ENCODE measurements at regions not wholly inside any gene's neighbourhood (a gene's known extent, or its start where the extent isn't known, plus 50 kb on each side); places are given as distances from the start of the nearest gene placed in this dataset.

DNA sequence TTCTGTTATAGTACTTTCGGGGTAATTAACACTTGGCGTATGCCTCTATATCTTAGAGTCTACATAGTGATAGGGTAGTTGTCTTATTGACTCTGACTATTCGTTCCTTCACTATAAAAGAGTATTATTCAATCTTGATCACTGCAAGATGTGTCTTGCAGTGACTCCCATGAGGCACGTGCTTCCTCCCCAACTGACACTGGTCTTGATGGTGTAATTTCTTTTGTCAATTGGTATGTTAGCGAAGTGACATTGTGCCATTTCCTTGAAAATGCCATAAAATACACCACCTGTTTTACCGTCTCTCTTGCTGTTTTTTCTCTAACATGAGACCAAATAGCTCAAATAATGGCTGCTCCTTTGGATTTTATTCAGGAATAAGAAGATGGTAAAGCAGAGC lies 1314.1 kb upstream of the CDH6 start:
- DNase-seq (ENCODE audit: low read depth, low spot score), result no peak

DNA sequence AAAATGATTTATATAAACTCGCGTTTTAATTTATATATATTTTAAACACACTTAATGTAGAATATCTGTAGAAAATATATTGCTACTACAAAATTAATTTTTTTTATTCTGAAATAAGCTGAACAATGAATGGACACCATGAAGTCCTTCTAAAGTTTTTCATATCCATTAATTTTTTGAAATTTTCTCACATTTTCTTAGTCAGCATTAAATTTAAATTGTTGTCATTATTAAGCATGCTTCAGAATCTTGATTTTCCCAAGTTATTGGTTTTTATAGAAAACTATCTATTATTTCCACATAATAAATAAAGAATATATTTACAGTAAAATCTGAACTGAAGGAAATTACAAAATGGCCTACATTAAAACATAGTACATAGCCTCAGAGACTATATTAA lies 1314.9 kb upstream of the CDH6 start:
- no peak for DNase-seq (ENCODE audit: low read depth, low spot score)

DNA sequence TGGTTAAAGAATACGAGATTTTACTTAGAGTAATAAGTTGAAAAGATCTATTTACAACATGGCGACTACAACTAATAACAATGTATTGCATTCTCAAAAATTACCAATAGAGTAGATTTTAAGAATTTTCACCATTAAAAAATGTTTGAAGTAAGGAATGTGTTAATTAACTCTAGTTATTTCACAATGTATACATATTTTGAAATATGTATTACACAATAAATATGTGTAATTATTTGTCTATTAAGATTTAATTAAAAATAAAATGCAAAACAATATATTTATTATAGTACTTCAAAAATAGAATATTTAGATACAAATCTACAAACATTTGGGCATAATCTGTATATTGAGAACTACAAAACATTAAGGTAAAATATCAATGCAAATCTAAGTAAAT lies 1326.3 kb upstream of the CDH6 start:
- DNase-seq (ENCODE audit: low read depth, low spot score), result no peak

DNA sequence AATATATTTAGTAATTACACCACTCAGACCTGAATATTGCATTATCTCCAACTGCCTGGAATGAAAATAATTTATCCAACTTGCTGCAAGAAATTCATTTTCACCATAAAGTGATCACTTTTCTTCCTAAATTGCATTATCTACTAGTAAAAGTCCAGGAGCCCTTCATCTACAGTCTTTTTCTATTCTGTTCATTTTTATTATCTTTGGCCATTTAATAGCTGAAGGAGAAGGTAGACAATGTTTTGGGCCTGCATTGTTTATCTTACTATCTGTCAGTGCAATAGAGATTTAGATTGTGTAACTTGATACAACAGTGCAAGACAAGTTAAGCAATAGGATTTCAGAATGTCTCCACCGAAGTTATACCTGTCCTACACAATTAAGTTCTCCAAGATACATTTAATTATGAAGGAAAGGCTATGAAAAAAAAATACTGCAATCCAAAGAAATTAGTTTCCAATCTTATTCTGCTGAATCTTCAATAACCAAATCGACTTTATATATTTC lies 1339.7 kb upstream of the CDH6 start:
- DNase-seq (ENCODE audit: low read depth, low spot score), result no peak

DNA sequence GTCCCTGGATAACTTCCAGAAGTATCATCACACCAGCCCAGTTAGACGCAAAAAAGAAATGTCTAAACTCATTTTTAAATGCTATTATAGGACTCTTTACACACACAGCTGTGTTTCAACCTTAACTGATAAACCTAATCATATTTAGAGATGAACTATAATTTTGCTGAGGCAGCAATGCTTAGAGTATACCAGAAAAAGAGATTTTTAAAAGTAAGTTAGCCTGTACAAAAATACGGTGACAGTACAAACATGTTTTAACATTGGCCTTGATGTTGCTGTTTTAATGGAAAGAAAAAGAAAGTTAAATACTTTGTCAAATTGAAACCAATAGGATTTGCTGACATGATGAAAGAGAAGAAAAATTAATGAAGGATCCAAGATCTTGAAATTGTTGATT lies 1341.2 kb upstream of the CDH6 start:
- DNase-seq (ENCODE audit: low read depth, low spot score), result no peak

DNA sequence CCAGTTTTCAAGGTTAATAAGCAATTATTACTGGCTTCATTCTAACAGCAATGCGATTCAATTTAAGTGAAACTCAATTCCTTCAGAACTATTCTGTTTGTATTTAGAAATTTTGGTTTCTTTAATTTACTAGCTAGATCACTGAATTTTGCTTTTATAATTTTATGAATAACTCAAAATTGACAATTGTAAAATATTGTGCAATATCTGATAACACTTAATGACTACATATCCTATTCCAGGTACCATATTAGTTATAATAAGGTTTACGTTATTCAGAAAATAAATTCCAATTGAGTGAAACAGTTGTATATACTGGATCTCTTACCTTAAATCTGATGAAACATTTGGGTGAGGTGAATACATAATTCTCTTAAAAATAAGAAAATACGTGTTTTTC lies 1348.3 kb upstream of the CDH6 start:
- DNase-seq (ENCODE audit: low read depth, low spot score), result no peak

DNA sequence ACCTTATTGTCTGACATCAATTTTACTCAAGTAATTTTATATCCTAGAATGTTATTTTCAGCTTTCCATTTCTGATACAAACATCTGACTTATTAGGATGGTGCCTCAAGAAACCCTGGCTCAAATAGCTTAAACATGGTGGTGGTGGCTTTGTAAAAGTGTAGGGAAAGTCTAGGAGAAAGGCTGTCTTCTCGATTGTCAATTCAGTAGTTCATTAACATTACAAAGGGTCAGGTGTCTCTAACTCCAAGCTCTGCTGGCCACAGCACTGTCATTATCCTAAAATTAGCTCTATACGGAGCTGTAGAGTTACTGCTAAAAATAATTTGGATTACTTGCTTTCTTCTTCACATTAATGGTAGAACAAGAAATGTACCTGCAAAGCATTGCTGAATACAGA lies 1360.1 kb upstream of the CDH6 start:
- no peak for DNase-seq (ENCODE audit: low read depth, low spot score)

DNA sequence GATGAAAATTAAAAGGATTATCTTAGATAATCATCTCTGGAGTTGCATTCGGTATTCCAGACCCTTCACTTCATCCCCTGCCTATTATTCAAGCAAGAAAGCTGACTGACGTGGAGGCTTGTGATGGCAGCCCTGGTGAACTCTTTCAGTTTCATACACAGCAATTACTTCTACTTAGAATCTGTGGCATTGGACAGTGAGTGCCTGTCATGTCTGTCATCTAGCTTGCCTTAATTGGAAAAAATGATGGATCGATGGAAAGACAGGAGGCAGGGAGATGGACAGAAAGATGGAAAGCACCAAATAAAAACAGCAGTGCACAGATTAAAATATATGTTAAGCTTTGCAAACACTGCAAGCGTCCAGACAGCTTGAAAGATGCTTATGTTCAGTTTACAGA lies 1371.0 kb upstream of the CDH6 start:
- DNase-seq (ENCODE audit: low read depth, low spot score), result no peak

DNA sequence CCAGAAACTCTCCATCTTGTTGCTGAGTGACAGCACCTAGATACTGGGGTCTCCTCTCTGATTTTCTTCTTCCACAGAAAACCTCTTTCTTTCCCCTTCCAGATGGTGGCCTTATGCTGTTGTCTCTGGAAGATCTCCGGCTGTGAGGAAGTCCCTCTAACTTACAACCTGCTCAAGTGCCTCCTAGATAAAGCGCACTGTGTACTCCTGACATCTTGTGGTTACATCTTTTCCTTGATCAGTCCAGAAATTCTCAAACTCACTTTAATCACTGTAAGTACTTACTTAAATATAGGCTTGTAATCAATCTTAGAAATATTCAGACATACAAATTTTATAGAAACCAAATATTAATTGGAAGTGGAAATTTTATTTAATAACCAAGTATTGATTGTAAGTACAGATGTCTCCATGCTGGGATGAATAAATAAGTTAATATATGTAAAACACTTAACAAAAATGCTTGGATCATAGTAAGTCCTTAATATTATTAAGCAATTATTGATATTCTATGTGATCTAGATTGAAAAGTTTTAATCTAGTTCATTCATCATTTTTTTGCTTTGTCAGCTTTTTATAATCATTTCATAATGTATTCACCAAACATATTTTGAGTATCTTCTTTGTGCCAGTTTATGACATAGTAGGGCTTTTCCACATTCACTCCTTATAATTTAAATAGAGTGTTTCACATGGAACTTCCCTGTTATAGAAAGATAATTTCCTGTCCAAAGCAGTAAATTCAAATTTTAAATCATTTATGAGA lies 1381.4 kb upstream of the CDH6 start:
- DNase-seq (ENCODE audit: low read depth, low spot score), result no peak

DNA sequence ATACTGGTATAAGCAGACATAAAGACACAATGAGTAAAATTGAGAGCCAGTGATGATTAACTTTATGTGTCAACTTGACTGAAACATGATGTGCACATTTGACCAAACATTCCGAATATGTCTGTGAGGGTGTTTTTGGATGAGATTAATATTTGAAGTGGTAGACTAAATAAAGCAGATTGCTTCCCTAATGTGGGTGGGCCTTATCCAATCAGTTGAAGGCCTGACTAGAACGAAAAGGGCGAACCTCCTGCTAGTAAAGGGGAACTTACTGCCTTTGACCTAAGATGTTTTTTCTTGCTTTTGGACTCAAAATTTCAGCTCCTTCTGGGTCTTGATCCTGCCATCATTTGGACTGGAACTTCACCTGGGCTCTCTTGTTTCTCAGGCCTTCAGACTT lies 1387.7 kb upstream of the CDH6 start:
- no peak for DNase-seq (ENCODE audit: low read depth, low spot score)

DNA sequence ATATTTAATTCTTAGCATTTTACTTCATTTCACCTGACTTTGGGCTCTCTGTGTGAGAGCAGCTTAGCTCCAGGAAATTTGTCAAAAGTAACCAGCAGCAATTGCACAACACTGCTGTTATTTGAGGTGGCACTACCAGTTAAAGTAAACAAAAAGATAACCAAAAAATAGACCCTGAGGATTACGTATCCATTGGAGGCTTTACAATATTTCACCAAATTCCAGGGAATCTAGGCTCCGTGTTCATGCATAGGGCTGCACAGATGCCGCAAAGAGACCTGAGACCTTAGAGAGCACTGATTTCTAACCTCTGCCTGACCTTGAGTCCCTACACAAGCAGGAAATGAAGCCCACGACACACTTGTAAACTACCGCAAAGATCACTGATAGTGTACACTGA lies 1392.7 kb upstream of the CDH6 start:
- no peak for DNase-seq (ENCODE audit: low read depth, low spot score)

DNA sequence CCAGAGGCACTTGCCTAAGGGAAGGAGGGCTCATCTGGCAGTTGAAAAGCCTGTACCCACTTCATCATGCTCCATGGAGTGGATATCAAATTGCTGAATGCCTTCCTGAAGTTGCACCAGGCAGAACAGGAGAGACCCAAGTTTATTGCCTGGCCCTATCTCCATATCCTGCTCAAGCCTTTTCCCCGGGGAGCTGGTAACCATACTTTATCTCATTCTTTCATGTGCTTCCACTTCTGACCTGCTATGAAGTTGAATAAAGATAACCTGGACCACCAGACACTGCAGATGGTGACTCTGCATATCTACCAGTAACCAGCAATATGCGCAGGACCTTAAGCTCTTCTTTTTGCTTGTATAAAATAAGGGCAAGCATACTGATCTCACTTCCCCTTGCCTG lies 1397.5 kb upstream of the CDH6 start:
- no peak for DNase-seq (ENCODE audit: low read depth, low spot score)

DNA sequence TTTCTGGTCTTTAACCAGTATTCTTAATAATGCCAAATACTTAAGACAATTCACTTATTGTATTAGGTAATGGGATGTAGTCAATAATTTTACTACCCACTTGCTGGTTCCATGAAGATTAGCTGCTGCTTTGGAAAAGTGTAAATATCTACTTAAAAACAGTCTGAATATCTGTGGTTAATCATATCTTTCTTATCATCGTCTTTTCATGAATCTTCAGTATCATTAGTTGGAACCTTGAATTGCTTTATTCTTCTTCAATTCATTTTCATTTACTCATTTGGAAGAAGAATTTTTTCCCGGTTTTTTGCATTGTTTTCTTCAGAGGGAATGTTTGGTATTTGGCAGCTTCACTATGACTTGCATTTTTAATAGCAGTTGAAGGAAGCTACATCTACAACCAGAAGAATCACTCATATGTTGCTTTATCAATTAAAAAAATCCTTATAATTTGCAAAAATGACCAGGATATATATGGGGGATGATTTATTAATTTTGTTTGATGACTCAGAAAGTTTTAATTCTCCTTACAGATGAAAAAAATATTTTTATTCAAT lies 1398.3 kb upstream of the CDH6 start:
- DNase-seq (ENCODE audit: low read depth, low spot score), result no peak

DNA sequence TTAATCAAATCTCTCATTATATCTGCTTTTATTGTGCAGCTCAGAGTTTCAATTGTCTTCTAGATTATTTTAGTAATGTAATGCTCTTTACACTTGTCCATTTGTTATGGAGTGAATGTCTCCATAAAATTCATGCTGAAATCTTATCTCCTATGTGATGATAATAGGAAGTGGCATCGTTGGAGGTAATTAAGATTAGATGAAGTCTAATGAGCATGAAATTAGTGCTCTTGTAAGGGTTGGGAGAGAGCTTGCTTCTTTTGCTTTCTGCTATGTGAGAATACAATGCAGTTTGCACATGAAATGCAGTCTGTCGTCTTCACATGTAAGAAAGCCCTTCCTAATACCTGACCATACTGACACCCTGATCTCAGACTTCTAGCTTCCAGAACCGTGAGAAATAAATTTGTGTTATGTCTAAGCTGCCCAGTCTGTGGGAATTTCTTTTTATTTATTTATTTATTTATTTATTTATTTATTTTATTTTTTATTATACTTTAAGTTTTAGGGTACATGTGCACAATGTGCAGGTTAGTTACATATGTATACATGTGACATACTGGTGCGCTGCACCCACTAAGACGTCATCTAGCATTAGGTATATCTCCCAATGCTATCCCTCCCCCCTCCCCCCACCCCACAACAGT lies 1399.2 kb upstream of the CDH6 start:
- no peak for DNase-seq (ENCODE audit: low read depth, low spot score)

DNA sequence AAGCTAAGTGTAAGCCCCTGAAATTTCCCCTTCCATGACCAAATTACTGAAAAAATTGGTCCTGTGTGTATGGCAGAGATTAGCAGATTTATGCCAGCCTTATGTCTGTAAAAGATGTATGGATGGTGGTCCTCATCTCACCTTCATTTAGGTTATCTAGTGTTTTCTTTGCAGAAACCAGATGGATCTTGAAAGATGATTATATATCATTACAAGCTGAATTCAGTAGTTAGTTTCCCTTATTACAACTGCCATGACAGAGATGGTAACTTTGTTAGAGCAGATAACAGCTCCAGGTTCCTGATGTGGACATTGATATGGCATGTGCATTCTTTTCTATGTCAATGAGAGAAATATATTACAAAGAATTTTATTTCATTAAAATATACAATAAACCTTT lies 1403.2 kb upstream of the CDH6 start:
- DNase-seq (ENCODE audit: low read depth, low spot score), result no peak

DNA sequence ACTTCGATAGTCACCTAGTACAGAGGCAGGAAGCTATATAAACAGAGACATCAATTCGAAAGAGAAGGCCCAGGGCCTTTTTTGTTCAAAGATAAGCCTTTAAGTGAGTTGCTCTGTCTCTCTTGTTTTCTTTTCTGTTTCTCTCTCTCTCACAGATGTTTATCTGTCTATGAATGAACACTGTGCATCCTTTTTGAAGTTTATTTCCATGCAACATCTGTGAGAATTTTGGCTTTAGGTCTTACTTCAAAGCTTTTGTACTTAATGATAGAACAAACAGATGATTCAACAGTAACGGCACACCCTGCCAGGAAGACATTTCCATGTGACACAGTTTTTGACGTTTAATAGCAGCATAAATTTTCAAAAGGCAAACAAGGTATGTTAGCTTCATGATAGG lies 1413.1 kb upstream of the CDH6 start:
- no peak for DNase-seq (ENCODE audit: low read depth, low spot score)

DNA sequence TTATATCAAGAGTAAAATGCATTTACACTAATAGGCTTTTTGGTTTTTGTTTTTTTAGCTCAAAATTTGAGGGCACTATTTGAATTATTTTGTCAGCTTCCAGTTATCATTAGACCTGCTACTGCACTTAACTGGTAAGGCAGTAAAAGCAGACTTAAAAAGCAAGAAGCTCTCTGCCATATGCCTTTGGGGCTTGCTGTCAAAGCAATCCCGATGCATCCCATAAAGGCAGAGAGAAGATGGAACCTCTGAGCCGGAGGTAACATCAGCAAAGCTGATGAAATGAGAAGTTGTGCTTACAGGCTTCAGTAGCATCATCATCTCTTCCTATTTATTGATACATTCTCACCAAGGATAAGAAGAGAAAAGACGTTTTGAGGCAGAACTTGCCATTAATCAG lies 1414.3 kb upstream of the CDH6 start:
- no peak for DNase-seq (ENCODE audit: low read depth, low spot score)

DNA sequence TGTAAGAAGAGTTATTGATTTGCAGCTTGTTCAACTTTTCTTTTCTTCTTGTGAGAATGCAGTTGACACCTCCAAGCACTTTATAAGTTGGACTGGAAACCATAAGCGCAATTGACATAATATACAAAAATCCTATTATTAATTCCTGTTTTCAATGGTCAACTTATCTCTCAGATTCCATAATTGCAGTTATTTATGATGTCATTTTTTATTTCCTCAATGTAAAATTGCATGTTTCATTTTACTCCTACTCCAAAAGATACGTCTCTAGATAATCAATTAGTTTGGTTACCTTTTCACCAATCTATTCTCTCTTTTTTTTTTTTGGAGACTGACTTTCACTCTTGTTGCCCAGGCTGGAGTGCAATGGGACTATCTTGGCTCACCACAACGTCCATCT lies 1416.1 kb upstream of the CDH6 start:
- no peak for DNase-seq (ENCODE audit: low read depth, low spot score)

DNA sequence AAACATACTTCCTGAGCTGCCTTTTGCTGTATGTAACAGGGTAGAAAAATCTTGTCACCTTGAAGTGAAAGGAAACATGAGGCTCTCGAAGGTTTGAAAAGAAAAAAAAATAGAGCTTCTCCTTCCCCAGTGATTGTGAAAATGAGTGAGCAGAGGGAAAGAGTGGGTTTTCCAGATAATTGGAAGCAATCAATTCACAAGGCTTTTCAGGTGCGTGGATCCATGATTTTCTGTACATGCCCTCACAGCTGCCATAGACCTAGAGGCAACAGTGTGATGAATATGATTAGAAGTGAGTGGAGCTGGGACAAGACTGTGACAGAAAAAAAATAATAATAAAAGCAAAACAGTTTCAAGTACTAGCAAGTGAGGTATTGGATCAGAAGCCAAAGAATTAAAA lies 1422.5 kb upstream of the CDH6 start:
- no peak for DNase-seq (ENCODE audit: low read depth, low spot score)

DNA sequence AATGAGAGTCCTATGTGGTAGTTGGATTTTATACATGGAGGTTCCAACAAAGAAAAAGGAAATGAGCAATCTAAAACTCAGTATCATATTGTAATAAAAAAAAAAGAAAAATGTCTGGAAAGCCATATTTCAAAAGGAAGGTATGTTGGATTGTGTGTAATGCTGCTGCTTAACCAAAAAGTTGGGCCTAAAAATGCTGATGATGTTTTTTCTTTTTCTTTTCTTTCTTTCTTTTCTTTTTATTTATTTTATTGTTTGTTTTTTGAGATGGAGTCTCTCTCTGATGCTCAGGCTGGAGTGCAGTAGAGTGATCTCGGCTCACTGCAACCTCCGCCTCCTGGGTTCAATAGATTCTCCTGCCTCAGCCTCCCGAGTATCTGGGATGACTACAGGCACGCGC lies 1424.0 kb upstream of the CDH6 start:
- no peak for DNase-seq (ENCODE audit: low read depth, low spot score)

DNA sequence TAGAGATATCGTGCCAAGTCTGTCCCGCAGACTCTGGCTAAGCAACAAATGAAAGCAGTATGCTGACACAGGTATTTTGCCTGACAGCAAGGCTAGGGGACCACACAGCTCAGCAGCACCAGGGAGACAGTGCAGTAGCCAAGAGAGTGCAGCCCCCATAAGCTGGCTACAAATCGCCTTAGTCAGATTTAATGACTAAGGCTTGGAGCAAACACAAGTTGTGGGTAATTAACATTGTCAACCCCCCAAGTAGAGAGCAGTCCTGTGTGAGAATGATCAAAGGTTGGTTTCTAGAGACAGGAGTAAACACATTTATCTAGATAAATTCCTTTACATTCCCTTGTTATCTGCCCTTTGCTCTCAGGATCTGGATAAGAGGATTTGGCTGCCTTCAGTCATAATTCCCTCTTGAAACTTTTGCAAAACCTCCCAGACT lies 1434.5 kb upstream of the CDH6 start:
- peak; percentile 1 for DNase-seq (ENCODE audit: low read depth, low spot score)

DNA sequence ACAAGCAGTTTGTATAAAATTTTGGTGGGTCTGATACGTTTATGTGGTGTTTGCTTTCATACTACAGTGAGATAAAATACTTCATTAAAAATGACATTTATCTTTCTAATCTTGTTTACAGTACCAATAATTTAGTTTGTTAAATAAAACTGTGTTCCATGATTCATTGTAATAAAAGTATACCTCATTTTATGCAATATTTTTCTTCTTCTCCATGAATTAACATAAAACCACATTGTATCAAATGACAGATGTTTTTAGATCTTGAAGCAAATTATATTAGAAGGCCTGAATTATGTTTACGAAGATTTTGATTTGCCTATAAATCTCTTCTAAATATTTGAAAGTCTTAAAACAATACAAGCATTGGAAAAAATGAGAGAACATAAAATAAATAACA lies 1443.0 kb upstream of the CDH6 start:
- DNase-seq (ENCODE audit: low read depth, low spot score), result no peak

DNA sequence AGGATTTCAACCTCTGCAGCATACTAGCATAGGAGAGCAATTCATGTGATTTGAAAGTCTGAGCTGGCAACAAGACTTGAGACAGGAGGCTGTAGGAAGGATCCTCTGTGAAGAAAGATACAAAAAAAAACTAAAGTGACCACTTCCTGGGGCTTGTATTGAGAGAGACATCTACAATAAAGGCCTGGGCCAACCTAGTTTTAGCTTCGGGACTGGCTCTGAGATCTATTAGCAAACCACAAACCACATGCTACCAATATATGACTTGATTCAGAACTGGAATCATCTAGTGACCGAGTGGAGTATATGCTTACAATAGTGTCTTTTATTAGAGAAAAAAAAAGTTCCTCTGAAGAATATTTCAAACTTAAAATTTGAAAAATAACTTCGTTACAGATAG lies 1448.9 kb upstream of the CDH6 start:
- no peak for DNase-seq (ENCODE audit: low read depth, low spot score)
